G401 (cell line): ENCODE measurements at regions not wholly inside any gene's neighbourhood (a gene's known extent, or its start where the extent isn't known, plus 50 kb on each side); places are given as distances from the start of the nearest gene placed in this dataset.

Experiments
- DNase-seq: peaks from one replicate; pipeline ENCODE4 v3.0.0-alpha.2; 2015; ENCODE audit warnings: low spot score
- in situ Hi-C: cut with HindIII; loops from 2 replicates; pipeline ENCODE4 v1.10.0; 2016; ENCODE audit warnings: low sequenced_read_pairs, mixed read lengths

GRCh38 chr2:30041884-30042283, 104.9 kb upstream of the YPEL5 start:
- no peak for DNase-seq
- in situ Hi-C loops: no loop called here

GRCh38 chr2:30046396-30046795, 100.4 kb upstream of the YPEL5 start:
- in situ Hi-C loops: no loop called here
- no peak for DNase-seq

DNA sequence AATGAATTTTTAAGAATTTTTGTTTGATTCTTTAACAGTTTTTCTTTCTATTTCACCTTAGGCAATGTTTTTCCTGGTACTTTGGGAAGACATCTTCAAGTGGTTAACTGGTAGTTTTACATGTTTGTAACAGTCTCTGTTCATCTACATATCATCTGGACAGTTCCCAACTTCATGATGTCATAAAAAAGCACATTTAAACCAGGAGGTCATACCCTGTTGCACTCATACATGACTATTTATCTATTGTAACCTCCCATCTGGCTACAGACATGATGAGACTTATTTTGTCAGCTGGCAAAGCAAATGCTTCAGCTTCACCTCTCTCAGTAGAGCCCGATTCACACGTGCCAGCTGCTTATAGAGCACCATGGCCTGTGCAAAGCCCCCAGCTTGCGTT, 99.8 kb upstream of the YPEL5 start:
- no peak for DNase-seq
- in situ Hi-C loops: no loop called here

DNA sequence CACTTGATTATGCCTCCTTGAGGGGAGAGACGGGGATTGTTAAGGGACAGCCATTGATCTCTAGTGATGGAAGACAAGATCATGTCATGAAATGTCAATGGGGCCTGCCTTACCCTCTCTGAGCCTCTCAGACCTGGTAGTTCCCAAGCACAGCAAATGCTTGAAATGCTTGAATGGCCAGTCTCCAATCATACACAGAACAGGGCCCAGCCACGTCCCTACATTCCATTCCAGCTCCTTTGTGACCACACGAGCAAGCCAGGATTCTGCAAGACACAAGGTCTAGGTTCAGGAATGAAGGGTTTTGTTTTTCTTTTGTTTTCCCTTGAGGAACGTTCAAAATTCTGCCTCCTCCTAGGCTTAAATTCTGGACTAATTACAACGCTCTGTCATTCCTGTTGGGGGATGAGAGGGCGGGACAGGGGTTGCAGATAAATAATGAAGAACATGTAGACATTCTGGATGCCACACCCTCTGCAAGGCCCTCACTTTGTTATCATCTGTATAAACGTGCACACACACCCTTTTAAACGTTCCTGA, 98.1 kb upstream of the YPEL5 start:
- in situ Hi-C loops: no loop called here
- DNase-seq: no peak

DNA sequence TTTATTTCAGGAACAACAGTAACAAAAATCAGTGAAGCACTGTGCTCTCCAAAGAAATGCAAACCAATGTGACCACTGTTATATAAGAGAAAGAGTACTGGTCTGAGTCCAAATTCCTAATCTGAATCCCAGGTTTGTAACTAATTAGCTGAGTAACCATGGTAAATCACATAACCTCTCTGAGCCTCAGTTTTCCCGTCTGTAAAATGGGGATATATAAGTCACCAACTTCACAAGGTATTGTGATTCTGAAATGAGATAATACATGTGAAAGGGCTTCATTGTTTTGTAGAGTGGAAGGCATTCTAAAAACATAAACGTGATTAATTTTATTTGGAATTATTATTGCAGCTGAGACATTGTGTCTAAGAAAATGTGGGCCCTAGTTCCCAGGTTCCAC, 91.3 kb upstream of the YPEL5 start:
- DNase-seq: no peak
- in situ Hi-C loops: no loop called here

GRCh38 chr2:30060562-30060961, 86.2 kb upstream of the YPEL5 start:
- in situ Hi-C loops: no loop called here
- DNase-seq: no peak

DNA sequence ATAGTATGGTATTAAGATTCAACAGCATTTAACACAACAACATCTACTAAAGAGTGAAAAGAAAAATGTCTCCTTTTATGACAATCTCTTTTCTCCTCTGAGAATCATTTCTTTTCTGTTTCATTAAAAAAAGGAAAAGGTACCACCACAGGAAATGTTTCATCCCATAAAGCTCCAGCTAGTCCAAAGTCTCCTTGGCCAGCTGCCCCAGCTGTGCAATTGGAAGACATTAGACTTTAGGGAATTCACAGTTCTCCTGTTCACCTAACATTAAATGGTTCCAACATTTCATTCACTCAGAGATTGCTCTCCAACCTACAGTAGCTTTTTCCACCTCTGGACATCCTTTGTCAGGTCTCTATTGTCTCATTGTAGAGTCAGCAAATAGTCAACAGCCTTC, 78.7 kb upstream of the YPEL5 start:
- DNase-seq: no peak
- in situ Hi-C loops: no loop called here

DNA sequence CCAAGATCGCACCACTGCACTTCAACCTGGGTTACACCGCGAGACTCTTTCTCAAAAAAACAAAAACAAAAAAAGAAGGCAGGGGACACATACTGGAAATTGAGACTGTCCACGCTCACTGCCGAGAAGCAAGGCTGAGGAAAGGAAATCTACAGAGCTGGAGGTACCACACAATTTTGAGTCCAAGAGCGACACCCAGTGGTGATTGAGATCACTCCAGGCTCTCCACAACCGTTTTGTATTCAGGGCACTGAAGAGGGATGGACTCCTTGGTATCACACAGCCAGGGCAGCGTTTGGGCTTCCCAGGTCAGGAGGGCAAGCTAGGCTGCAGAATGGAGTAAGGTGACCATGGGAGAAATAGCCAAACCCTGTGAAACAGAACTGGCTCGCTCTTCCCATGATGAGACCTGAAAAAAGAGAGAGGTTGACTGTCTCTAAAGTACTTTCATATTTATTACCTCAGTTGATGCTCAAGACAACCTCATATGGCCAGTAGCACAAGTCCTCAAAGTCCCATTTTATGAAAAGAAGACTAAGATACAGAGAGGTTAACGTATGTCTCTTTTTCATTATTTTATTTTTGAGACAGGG, 74.5 kb upstream of the YPEL5 start:
- in situ Hi-C loops: no loop called here
- DNase-seq: peak; percentile 70

DNA sequence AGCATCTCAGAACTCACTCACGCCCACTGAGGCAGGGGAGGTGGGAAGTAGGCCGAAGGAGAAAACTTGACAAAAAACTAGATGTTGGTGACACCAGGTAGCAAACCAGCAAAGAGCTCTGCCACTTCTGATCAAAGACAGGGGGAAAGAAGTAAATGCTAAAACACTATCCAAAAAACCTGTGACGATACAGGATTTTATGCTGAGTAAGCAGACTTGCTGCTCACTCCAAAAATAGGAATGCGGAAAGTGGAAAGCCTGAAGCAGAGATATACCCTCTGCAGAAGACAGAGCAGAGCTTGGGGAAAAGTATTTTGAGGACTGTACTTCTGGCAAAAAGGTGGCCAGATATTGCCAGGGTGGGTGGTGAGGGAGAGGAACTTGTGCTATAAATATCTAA, 73.3 kb upstream of the YPEL5 start:
- in situ Hi-C loops: no loop called here
- DNase-seq: no peak

- no peak for DNase-seq
- in situ Hi-C loops: no loop called here
Observed at GRCh38 chr2:30074023-30074422, 72.8 kb upstream of the YPEL5 start.

DNA sequence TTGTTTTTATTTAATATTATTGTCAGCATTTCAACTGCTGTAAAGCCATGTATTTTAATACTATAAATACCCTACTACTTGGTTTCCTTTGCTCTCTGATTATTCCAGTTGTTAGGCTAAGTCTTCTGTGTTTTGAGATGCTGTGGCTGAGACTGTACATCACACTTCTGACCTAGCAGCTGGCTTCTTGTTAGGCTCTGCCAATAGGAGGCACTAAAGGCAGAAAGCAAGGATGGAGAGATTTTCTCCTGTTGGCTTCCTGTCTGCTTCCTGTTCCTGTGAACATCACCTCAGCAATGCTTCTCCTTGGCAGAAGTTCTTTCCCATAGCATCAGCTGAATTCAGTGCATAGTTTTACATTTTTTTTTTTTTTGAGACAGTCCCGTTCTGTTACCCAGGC, 68.3 kb upstream of the YPEL5 start:
- no peak for DNase-seq
- in situ Hi-C loops: no loop called here

- in situ Hi-C loops: no loop called here
- no peak for DNase-seq
Observed at GRCh38 chr2:30084915-30085314, 61.9 kb upstream of the YPEL5 start.

DNA sequence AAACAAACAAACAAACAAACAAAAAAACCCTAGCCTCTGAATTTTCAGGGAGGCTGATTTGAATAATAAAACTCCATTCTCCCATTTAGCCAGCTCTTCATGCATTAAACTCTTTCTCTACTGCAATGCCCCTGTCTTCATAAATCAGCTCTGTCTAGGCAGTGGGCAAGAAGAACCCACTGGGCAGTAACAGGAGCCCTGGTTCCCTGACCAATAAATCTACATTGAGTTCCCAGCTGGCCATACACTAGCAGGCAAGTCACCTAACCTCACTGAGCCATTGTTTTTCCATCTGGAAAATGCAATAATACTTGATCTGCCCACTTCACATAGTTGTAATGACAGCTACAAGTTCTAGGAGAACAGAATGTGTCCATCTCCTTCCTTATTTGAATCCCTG, 57.6 kb upstream of the YPEL5 start:
- no peak for DNase-seq
- in situ Hi-C loops: no loop called here

DNA sequence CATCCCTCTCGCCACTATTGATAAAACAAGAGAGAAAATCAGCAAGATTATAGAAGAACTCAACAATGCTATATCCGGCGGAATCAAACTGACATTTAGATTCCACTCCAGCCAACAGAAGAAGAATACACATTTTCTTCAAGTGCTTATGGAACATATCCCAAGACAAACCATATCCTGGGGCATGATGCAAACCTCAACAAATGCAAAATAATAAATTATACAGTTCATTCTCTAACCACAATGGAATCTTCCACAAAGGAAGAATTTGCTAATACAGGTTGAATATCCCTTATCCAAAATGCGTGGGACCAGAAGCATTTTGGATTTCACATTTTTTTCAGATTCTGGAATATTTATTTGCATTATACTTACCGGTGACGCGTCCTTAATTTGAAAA, 51.4 kb upstream of the YPEL5 start:
- no peak for DNase-seq
- in situ Hi-C loops: no loop called here

DNA sequence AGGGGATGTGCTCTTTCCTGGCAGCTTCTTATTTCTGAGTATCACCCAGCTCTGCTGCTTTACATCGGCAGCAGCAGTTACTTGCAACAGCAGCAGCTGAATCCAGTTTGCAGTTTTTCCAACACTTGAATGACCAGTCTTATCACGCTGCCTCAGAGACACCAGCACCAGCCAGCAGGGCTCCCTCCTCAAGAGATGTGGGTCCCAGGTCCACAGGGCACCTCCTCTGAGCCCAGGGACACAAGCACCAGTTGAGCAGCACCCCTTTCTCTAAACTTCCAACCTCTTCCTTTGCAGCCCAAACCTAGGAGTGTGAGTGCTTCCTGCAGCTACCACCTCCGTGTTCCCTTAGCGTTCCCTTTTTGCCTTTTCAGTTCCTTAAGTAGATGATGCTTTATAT, 50.4 kb upstream of the YPEL5 start:
- in situ Hi-C loops: no loop called here
- no peak for DNase-seq
